ENCODE measurements at regions not wholly inside any gene's neighbourhood (a gene's known extent, or its start where the extent isn't known, plus 50 kb on each side); places are given as distances from the start of the nearest gene placed in this dataset.

DNA sequence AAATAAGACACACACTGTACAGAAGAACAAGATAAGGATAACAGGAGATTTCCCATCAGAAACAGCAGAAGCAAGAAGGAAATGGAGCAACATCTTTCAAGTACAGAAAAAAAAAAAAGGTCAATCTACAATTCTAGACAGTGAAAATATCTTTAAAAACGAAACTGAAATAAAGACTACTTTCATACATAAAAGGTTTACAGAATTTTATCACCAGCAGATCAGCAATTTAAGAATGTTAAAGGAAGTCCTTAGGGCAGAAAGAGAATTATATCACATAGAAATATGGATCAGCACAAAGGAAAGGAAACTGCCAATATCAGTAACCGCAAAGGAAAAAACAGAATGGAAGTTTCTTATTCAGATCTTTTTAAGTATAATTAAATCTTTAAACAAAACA lies 931.0 kb downstream of the EPHA4 start:
- DNase-seq, result no peak
- H3K9me3 Mint-ChIP-seq, result no peaks in the 10 kb centered on the region

DNA sequence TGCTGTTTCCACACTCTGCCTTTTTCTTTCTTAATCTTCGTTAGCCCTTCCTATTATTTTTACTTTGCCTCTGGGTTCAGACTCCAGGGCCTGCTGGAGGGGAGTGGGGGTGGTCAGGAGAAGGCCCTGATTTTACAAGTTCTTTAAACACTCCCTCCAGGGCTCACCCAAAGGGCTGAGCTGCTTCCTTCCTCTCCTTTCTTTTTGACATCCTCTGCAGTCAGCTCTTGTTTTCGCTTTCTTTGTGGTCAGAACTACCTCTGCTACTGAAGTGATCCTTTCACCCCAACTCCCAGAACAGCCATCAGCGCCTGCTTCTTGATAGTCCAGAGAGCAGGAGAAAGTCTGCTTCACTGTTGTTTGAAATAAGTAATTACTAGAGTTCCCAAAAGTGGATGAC lies 925.7 kb downstream of the EPHA4 start:
- Histone ChIP-seq H3K27me3 (ENCODE audit: control insufficient read depth in 1 of 2, insufficient read depth in 2 of 2, low read length in 2 of 2) (no peaks in the 10 kb centered on the region), H3K36me3 (ENCODE audit: insufficient read depth, low read length) (no peaks in the 10 kb centered on the region), H3K4me1 (ENCODE audit: insufficient read depth, low read length) (no peaks in the 10 kb centered on the region), H3K27ac (ENCODE audit: low read depth in 1 of 2, low read length in 2 of 2) (no peak overlapping the region), H3K4me3 (ENCODE audit: low read length) (no peak overlapping the region), H3K9me3 (ENCODE audit: control insufficient read depth in 1 of 2, insufficient read depth in 1 of 2, low read length in 2 of 2) (no peaks in the 10 kb centered on the region)
- no peaks in the 10 kb centered on the region for H3K36me3 Mint-ChIP-seq (ENCODE audit: low read depth)
- H3K4me1 Mint-ChIP-seq (ENCODE audit: low read depth), result no peaks in the 10 kb centered on the region
- POLR2A ChIA-PET, result no interaction called here
- H3K9me3 Mint-ChIP-seq, result no peaks in the 10 kb centered on the region
- DNase-seq, result peak in 1 of 14 experiments; percentile 21
- TF ChIP-seq, protein P1, sequence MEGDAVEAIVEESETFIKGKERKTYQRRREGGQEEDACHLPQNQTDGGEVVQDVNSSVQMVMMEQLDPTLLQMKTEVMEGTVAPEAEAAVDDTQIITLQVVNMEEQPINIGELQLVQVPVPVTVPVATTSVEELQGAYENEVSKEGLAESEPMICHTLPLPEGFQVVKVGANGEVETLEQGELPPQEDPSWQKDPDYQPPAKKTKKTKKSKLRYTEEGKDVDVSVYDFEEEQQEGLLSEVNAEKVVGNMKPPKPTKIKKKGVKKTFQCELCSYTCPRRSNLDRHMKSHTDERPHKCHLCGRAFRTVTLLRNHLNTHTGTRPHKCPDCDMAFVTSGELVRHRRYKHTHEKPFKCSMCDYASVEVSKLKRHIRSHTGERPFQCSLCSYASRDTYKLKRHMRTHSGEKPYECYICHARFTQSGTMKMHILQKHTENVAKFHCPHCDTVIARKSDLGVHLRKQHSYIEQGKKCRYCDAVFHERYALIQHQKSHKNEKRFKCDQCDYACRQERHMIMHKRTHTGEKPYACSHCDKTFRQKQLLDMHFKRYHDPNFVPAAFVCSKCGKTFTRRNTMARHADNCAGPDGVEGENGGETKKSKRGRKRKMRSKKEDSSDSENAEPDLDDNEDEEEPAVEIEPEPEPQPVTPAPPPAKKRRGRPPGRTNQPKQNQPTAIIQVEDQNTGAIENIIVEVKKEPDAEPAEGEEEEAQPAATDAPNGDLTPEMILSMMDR (IDR thresholded peaks at IDR 0.05), result no peak
- no peak overlapping the region for H3K4me3 Mint-ChIP-seq
- H3K27ac Mint-ChIP-seq, result no peak overlapping the region
- H3K27me3 Mint-ChIP-seq, result peaks cover 5% of the 10 kb centered on the region
- CTCF ChIA-PET, result no interaction called here
- intact Hi-C loops (cut with DNase I, micrococcal nuclease), result no loop called here
- ATAC-seq (ENCODE audit: poor library complexity), result no peak

More for the DNA sequence above, 931.0 kb downstream of the EPHA4 start:
- intact Hi-C loops (cut with DNase I, micrococcal nuclease), result no loop called here
- POLR2A ChIA-PET, result no interaction called here
- no peak overlapping the region for H3K4me3 ChIP-seq (ENCODE audit: low read length)
- H3K36me3 ChIP-seq (ENCODE audit: insufficient read depth, low read length), result no peaks in the 10 kb centered on the region
- no peak for ATAC-seq (ENCODE audit: poor library complexity)
- H3K4me1 Mint-ChIP-seq (ENCODE audit: low read depth), result no peaks in the 10 kb centered on the region
- H3K4me1 ChIP-seq (ENCODE audit: insufficient read depth, low read length), result no peaks in the 10 kb centered on the region
- H3K27ac Mint-ChIP-seq, result no peak overlapping the region
- H3K27ac ChIP-seq (ENCODE audit: low read depth in 1 of 2, low read length in 2 of 2), result no peak overlapping the region
- no peaks in the 10 kb centered on the region for H3K36me3 Mint-ChIP-seq (ENCODE audit: low read depth)
- no peaks in the 10 kb centered on the region for H3K27me3 Mint-ChIP-seq
- CTCF ChIA-PET, result no interaction called here
- H3K4me3 Mint-ChIP-seq, result no peak overlapping the region
- no peaks in the 10 kb centered on the region for H3K9me3 ChIP-seq (ENCODE audit: control insufficient read depth in 1 of 2, insufficient read depth in 1 of 2, low read length in 2 of 2)
- TF ChIP-seq, protein P1 (IDR thresholded peaks at IDR 0.05), result no peak
- no peaks in the 10 kb centered on the region for H3K27me3 ChIP-seq (ENCODE audit: control insufficient read depth in 1 of 2, insufficient read depth in 2 of 2, low read length in 2 of 2)

DNA sequence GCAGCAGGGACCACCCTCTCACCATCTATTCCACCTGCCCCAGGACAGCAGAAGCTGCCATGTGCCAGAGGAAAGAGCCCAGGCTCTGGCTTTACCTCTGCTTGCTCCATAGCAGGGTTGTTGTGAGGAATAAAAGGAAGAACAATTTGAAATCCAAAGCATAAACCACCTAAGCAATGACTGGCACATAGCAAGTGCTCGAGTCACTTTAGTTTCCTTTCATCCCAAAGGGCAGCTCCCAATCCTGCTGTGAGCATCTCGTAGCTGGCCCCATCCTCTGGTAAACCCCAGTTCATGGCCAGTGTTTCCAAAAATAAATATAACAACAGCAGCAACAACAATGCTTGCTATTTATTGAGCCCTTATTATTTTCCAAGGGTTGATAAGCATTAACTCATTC lies 923.5 kb downstream of the EPHA4 start:
- Histone ChIP-seq H3K27me3 (ENCODE audit: control insufficient read depth in 1 of 2, insufficient read depth in 2 of 2, low read length in 2 of 2) (no peaks in the 10 kb centered on the region), H3K4me3 (ENCODE audit: low read length) (no peak overlapping the region), H3K27ac (ENCODE audit: low read depth in 1 of 2, low read length in 2 of 2) (no peak overlapping the region), H3K36me3 (ENCODE audit: insufficient read depth, low read length) (no peaks in the 10 kb centered on the region), H3K4me1 (ENCODE audit: insufficient read depth, low read length) (no peaks in the 10 kb centered on the region), H3K9me3 (ENCODE audit: control insufficient read depth in 1 of 2, insufficient read depth in 1 of 2, low read length in 2 of 2) (no peaks in the 10 kb centered on the region)
- ATAC-seq (ENCODE audit: poor library complexity) (no peak), DNase-seq (no peak)
- H3K27ac Mint-ChIP-seq, result no peak overlapping the region
- intact Hi-C loops (cut with DNase I, micrococcal nuclease), result no loop called here
- peaks cover 10% of the 10 kb centered on the region for H3K27me3 Mint-ChIP-seq
- no peaks in the 10 kb centered on the region for H3K36me3 Mint-ChIP-seq (ENCODE audit: low read depth)
- no peak overlapping the region for H3K4me3 Mint-ChIP-seq
- ChIA-PET POLR2A (no interaction called here), CTCF (no interaction called here)
- H3K4me1 Mint-ChIP-seq (ENCODE audit: low read depth), result no peaks in the 10 kb centered on the region
- TF ChIP-seq, protein P1 (IDR thresholded peaks at IDR 0.05), result no peak
- no peaks in the 10 kb centered on the region for H3K9me3 Mint-ChIP-seq
